Stimulated activated CD8-positive, alpha-beta memory T cell treated with anti-CD3 and anti-CD28 coated beads, Interleukin-7, amount 100 ng/mL, for 48 hours (primary cell): ENCODE measurements at regions not wholly inside any gene's neighbourhood (a gene's known extent, or its start where the extent isn't known, plus 50 kb on each side); places are given as distances from the start of the nearest gene placed in this dataset.

ENCODE experiments used
- DNase-seq, 2 donors: peaks; one replicate each; pipeline ENCODE4 v3.0.0-alpha.2; 2020; ENCODE audit warnings: low read depth in 1 of 2; ENCODE audit errors: extremely low read depth in 1 of 2

DNA sequence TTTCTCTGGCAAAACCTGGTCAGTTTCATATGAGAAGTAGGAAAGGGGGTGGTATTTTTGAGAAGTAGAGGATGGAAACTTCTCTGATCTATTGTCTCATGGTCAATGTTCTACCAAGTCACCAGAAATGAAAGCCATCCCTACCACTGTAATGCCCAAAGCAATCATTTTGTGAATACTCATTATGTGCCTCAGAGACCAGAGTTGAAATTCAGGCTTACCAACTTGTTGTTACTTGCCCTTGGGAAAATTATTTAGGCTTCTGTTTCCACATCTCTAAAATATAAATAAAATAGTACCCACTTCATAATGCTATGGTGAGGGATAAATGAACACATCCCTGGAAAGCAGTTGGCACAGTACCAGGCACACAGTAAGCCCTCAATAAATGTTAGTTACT is 723.7 kb upstream of the TBX3 start:
- no peak for DNase-seq

DNA sequence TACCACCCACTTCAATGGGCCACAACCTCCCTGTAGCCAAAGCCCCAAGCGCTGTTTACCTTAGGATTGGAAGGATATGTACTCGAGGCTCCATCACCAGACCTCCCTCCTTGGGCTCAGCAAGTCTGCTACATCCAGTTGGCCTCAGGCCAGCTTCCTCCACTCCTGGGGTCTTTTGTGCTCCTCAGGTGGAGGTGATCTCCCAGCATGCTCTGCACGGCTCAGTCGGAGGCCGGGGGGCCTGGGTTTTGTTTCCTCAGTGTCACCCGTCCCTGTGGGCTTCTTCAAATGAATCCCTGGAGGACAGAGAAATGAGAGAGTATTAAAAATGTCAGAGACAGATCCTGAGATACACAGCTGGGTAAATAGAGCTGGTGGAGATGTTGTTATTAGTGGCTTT is 723.1 kb upstream of the TBX3 start:
- DNase-seq: no peak

DNA sequence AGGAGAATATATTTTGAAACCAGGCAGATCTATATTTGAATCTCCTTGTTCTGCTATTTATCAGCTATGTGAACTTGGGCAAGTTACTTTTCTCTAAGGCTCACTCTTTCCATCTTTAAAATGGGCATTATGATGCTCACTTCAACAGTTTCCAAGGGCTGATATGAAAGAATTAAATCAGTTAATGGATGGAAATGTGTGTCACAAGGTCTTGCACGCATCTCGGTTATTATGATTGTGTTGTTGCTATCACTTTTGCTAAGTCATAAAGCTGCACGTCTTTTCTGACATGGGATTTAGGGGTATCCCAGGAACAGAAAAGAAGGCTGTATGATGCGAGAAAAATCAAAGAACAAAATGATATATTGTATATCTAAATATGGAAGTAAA is 721.5 kb upstream of the TBX3 start:
- DNase-seq: no peak

DNA sequence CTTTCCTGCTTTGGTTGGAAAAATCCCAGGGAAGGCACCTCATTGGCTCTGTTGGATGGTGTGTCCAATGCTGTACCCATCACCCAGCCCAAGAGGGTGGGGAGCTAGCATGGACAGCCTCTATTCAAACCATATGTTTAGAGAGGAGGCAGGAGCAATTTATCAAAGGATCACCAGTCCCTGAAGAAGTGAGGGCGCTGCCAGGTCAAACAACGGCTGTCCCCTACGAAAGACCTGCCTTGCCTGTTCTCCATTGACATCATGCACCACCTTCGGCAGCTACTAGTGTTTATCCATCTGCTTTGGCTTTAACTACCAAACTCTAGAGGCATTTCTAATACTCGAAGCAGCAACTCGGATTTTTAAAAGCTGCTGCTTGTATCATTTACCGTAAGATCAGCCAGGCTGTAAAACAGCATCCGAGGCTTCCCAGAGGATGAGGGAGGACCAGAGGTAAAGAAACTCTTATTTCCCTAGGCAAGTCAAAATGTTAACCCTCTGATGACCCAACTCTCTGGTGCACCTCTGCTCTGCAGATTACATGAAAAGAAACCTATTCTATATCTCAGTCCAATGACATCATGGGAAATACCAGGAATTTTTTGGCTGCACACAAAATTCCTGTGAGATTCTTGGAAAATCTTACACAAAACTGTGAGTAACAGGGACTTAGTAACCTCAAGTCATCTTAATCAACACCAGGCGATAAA is 720.9 kb upstream of the TBX3 start:
- DNase-seq: no peak

DNA sequence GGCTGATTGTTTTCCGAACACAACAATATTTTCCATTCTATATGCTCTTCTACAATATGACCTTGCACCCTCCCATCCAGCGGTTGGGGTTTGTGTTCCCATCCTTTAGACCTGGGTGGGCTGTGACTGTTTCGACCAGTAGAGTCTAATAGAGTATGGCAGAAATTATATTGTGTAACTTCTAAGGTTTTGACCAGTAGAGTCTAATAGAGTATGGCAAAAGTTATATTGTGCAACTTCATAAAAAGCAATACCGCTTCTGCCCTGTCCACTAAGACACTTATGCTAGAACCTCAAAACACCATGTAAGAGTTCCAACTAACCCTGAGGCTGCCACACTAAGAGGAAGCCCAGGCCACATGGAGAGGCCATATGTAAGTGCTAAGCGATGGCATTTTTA is 719.7 kb upstream of the TBX3 start:
- DNase-seq: no peak

DNA sequence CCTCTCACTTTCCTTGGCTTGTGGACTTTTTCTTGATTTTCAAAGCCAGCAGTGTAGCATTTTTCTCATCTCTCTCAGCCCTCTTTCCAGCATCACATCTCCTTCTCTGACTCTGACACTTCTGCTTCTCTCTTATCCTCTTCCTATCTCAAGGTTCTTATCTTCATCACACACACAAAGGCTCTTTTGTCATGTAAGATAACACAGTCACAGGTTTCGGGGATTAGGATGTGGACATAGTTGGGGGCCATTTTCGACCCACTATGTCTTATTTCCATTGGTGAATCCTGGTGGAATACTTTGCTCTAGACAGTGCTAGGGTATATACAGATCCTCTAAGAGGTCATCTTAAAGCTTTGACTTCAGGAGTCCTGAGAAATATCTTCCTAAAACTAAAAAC is 719.3 kb upstream of the TBX3 start:
- DNase-seq: no peak

DNA sequence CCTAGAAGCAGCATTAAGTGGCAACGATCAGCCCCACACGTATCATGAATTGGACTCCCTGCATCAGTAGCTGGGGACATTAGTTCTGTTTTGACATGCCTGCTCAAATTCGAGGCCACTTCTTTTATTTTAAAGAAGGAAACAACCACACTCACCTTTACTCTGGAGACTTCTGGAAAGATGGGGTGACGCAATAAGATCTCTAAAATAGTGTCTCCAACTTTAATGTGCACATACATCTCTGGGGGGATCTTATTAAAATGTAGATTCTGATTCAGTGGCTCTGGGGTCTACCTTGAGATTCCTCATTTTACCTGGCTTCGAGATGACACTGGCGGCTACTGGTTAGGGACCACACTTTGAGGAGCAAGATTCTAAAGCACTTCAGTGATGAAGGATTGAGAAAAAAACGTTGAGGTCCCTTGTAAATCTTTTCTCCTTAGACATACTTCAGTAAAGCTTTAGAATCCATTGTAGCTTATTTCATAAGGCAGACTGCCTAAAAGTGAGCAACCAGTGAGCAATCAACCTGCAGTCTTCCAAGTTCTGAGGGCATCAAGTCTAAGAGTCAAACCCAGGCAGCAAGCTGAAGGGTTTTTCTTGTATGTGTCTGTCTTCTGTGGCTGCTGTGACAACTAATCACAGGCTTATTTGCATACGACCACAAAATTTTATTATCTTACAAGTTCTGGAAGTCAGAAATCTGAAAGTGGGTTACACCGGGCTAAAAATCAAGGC is 718.6 kb upstream of the TBX3 start:
- DNase-seq: no peak

DNA sequence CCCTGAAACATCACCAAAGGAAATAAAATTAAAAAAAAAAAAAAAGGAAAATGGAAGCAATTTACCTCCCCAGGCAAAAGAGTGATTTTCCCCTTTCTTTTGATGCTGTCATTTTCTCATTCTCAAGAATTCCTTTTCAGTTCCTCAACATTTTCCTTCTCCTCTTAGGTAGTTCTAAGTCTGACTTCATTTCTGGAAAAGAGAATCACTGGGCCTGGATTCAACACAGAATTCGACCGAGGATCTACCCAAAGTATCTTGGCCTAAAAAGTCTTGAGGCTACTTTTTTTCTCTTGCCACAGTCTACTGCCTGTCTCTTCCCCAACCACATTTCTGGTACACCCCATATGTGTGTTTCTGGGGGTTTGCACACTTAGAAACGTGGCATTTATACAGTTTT is 717.8 kb upstream of the TBX3 start:
- no peak for DNase-seq

DNA sequence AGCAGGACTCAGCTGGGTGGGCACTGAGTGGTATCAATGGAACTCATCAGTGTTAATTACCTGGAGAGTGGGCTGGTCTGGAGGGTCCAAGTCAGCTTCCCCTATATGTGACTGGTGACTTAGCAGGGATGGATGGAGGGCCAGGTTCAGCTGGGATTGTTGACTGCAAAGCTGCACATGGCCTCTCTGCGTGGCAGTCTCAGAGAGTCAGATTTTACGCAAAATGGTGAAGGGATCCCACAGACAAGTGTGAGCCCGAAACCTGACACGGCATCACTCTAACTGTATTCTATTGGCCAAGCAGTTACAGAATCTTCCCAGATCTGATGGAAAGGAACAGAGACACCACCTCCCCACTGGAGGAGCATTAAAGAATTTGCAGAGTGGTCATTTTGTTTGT is 716.0 kb upstream of the TBX3 start:
- no peak for DNase-seq

DNA sequence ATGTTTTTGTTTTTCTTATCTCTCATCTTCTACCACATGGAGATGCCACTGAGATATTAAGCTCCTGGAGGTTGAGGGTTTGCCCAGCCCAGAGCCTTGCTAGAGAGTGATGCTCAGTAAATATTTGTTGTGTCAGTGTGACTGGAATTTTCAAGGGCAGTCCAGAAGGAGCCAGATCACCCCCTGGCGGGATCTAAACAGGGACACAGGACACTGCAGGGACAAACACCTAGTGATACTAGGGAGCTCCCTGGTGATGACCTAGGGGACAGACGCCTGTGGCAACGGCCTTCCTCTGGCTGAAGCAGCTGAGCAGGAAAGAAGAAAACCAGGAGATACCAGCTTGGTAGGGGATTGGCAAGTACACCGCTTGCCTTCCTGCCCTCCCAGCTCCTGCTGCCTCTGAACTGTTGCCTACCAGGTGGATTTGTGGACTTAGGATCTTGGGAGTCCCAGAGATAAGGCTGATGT is 714.4 kb upstream of the TBX3 start:
- no peak for DNase-seq

DNA sequence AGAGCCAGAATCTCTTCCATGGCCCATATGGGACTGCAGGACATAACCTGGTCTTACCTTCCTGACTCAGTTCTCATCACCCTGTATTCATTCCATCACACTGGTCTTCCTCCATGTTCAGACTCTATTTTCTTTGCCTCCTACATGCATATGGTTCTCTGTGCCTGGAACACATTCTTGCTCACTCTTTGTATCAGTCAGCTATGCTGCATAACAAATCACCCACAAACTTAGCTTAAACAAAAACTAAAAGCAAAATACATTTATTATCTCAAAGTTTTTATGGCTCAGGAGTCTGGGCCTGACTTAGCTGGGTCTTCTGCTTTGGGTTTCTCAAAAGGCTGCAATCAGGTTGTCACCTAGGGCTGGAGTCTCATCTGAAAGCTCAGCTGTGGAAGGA is 712.6 kb upstream of the TBX3 start:
- no peak for DNase-seq

DNA sequence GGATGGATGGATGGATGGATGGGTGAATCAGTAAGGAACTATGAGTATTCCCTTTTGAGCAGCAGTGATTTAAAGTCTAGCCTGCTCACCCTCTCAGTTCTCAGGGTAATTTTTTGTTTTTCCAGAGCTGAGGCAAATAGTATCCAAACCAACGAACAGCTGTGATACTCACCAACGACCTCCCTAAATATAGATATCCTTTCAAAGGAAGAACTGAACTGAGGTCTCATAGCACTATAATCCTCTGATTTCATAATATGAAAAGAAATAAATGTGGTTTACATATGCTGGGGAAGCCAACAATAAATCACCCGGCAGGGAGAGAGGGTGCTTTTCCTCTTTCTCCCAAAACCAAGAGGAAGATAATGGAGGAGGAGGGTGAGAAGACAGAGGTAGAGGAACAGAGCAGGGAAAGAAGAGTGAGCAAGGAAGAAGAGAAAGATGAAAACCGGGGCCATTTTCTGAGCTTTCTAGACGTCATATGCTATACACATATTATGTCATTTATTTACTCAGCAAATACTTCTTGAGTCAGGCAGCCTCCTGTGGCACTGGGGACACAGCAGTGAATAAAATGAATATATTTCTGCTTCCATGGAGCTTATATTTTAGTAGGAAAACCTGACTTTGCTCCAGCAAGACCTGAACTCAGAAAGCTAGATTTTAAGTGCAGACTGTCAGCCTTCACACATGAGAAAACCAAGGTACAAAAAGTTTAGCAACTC is 710.7 kb upstream of the TBX3 start:
- DNase-seq: no peak

DNA sequence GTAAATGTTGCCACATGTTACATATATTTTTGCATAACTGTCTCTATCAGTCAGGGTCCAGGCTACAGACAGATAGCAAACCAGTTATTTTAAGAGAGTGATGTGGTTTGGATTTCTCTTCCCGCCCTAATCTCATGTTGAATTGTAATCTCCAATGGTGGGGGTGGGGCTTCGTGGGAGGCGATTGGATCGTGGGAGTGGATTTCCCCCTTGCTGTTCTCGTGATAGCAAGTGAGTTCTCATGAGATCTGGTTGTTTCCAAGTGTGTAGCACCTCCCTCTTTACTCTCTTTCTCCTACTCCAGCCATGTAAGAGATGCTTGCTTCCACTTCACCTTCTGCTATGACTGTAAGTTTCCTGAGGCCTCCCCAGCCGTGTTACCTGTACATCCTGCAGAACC is 704.2 kb upstream of the TBX3 start:
- DNase-seq: no peak

DNA sequence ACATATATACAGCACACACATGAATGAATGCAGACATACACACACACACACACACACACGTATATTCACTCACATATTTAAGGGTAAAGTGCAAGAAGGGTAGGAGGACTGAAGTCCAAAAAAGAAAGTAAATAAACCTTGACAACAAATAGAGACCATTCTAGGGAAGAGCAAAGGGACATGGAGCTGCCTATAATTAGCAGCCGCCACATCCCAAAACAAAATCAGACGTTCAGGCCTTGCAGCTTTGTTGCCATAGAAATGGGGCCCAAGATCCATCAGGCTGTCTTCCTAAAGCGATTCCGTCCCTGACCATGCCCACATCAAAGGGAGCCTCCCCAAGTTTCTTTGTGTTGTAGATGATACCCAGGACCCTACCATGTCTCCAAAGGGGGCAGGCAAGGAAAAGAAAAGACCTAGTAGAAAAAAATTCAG is 703.5 kb upstream of the TBX3 start:
- no peak for DNase-seq

DNA sequence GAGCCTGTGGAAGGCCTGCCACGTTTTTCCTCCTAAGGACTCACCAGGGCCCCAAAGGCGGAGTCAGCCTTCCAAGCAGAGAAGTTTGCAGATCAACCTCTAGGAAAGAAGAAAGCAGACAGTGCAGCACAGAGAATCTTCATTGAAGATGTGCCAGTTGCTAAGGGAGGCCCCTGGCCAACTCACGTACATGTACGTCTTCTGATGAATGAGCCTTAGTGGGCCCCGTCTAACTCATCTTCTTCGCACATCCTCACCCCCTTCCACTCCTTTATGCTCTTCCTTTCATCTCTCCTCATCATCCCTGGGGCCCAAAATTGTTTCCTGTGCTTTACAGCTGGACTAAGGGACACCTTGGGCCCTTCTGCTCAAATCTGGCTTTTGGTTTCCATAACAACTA is 703.0 kb upstream of the TBX3 start:
- no peak for DNase-seq

DNA sequence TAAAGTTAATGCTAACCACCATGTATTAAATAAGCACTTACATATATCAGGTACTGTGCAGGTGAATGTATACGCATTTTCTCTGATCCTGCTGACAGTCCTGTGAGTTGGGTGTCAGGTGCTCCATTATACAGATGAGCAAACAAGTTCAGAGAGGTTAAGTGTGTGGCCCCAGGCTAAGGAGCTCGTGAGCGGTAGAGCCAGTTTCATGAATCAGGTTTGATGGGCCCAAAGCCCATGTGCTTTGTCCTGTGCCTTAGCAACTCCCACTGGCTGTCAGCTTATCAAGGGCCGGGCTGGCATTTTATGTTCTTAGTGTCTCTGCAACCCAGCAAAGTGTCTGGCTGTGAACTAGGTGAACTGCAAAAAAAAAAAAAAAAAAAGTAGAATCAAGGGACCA is 701.2 kb upstream of the TBX3 start:
- no peak for DNase-seq

DNA sequence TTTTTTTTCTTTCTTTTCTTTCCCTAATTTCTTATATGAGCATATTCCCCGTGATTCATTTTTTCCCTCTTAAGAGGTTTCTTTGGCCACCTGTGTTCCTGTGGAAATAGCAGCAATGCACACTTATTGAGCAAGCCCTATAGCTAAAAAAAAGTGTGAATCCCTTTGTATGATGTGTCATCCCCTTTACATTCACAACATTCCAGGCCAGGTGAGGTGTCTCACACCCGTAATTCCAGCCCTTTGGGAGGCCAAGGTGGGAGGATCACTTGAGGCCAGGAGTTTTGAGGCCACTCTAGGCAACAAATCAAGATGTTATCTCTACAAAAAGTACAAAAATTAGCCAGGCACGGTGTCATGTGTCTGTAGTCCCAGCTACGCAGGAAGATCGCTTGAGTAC is 700.4 kb upstream of the TBX3 start:
- DNase-seq: no peak

DNA sequence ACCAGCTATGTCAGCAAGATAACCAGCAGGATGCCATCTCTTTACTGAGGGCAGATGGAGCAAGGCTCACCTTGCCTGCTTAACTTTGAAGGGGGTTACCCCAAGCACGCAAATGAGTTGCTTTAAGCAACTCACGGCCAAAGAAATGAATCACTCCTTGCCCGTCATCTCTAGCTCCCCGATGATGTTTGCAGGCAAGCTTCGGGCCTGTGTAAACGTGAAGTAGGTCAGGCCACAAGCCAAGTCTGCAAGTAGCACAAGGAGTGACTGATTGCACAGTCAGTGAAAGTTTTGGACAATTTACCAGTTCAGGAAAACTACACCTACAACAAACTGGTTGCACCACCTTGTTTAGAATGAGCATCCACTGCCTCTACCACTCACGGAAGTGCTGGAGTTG is 699.7 kb upstream of the TBX3 start:
- DNase-seq: no peak

DNA sequence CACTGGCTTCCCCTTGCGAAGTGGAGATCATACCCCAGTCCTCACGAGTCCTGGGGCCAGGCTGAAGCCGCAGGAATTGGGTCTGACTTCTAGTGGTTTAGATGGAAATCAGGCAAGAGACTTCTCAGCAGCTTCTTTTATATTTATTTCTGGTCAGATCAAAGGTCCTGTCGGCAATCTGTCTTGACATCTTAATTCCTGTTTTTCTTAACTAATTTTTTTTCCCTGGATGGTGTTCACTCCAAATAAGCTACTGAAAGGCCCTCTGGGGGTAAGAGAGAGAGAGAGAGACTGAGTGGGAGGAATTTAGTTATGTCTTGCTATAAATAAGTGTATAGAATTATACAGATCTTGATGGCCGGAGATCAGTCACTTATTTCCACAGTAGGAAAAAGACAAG is 698.7 kb upstream of the TBX3 start:
- no peak for DNase-seq

DNA sequence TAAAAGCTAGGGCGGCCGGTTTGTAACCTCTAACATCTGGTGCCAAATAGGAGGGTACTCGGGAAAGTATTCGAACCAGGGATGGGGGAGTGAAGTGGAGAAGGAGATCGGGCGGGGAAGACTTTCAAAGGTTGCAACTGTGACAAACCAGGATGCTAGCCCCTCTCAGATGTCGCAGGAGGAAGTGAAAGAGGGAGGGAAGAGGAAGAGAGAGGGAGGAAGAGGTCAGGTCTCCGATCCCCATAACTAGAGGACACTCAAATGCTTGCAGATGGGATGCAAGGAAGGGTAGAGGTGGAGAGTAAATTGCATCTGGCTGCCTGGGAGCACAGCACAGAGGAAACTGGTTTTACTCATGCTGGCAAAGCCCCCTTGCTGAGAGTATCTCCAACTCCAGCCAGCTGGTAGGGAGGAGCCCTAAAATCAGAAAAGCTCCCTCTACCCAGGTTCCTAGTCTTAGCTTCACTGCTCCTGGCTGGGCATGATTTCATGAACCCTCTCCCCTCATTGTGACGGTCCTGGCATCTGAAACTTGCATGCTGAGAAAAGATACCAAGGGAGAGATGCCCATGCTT is 696.7 kb upstream of the TBX3 start:
- DNase-seq: no peak

DNA sequence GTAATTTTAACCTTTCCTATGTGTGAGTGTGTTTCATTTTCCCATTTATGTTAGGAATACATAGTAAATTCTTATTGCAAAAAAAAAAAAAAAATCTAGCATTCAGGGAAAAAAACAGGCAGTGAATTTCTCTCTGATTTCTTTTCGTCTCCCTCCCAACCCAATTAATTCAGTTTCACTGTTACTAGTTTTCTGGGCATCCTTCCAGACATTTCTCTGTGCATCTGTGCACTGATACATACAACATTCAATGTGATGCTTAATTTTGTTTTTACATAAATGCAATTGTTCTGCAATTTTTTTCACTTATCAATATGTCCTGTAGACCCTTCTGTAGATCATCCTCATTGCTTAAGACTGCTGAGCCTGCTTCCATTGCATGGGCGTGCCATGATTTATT is 694.3 kb upstream of the TBX3 start:
- no peak for DNase-seq

DNA sequence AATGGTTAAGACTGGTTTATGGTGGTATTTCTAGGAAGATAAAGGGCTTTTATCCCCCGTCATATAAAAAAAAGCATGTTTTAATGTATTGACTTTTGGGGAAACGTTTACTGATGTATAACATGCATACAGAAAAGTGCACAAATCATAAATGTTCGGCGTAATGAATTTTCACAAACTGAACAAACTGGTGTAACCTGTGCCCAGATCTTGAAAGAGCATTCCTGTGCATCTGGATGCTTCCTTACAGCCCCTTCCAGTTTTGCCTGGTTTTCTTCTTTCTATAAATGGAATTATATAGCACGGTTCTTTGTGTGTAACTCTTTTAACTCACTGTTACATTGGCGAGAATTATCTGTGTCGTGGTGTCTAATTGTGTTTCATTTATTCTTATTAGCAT is 693.8 kb upstream of the TBX3 start:
- DNase-seq: no peak
